HCT116 (cell line): ENCODE measurements at regions not wholly inside any gene's neighbourhood (a gene's known extent, or its start where the extent isn't known, plus 50 kb on each side); places are given as distances from the start of the nearest gene placed in this dataset.

Experiments
- ATAC-seq: fragments of 200-7000 bp; cut with Tn5 transposase; 2 replicates; pipeline ENCODE4 v1.9.1; 2020; ENCODE audit warnings: mild to moderate bottlenecking, moderate library complexity
- BruUV-seq: library from RNA; stranded (reverse); fragments of 400-500 nt; replicated peaks from 2 replicates; lab custom pipeline; 2021; lab: Mats Ljungman, UMichigan
- CTCF ChIA-PET: fragments of 300-600 bp; sonication (Branson Sonifier 250); formaldehyde crosslinking; loops from one replicate; lab custom pipeline; 2021; ENCODE audit warnings: antibody characterized with exemption; lab: Charles Lee
- POLR2A ChIA-PET: fragments of 300-600, 350-600 bp; sonication (Branson Sonifier 250); formaldehyde crosslinking; loops from one replicate; lab custom pipeline; 2021; ENCODE audit warnings: antibody characterized with exemption; lab: Charles Lee
- RAD21 ChIA-PET, 2 experiments: fragments of 300-600 bp; sonication (Branson Sonifier 250); formaldehyde crosslinking; loops; one replicate each; lab custom pipeline; 2023; ENCODE audit warnings: low total read pairs in 2 of 2; ENCODE audit not compliant: uncharacterized antibody in 2 of 2, unreplicated experiment in 2 of 2, low non-redundant PET in 1 of 2; lab: Charles Lee
- DNase-seq: peaks from one replicate; pipeline ENCODE4 v3.0.0-alpha.2; 2010; ENCODE audit warnings: low read depth, low spot score
- H2AFZ ChIP-seq: fragments of 200-600 bp; shearing (Covaris generic), sonication (generic); 2 replicates; pipeline ENCODE4 v1.6.1; 2017; ENCODE audit warnings: low read depth, mixed run types, mixed read lengths, antibody characterized with exemption, low read length; ENCODE audit not compliant: poor library complexity, severe bottlenecking
- H3K27ac ChIP-seq: 2 replicates; pipeline ENCODE4 v1.5.1; 2012; ENCODE audit warnings: low read depth, low read length
- H3K27me3 ChIP-seq: fragments of 200-600 bp; sonication (generic); 2 replicates; pipeline ENCODE4 v1.6.1; 2016; ENCODE audit warnings: mixed run types, low read length, mixed read lengths; ENCODE audit not compliant: insufficient read depth
- H3K36me3 ChIP-seq, 2 experiments: fragments of 200-500 bp in 1 of 2; fragments of 200-600 bp in 1 of 2; sonication (Bioruptor generic) in 1 of 2; sonication (generic) in 1 of 2; 2 replicates each; pipeline versions ENCODE4 v1.5.1 to v1.6.1; 2014 to 2016; ENCODE audit warnings: low read length in 2 of 2, inconsistent platforms in 1 of 2, mixed read lengths in 1 of 2, mixed run types in 1 of 2; ENCODE audit not compliant: insufficient read depth in 2 of 2, control insufficient read depth in 1 of 2
- H3K4me1 ChIP-seq, 2 experiments: fragments of 200-600 bp in 1 of 2; sonication (generic) in 1 of 2; 2 replicates each; pipeline versions ENCODE4 v1.5.1 to v1.6.1; 2012 to 2017; ENCODE audit warnings: low read length in 2 of 2, inconsistent platforms in 1 of 2, mild to moderate bottlenecking in 1 of 2, mixed read lengths in 1 of 2, mixed run types in 1 of 2, moderate library complexity in 1 of 2; ENCODE audit not compliant: insufficient read depth in 2 of 2, control insufficient read depth in 1 of 2
- H3K4me2 ChIP-seq: fragments of 200-600 bp; sonication (generic); 2 replicates; pipeline ENCODE4 v1.6.1; 2017; ENCODE audit warnings: mixed run types, low read length, mixed read lengths
- H3K4me3 ChIP-seq, 2 experiments: fragments of 200-600 bp in 1 of 2; sonication (generic) in 1 of 2; replicated peaks in 1 of 2; 2 replicates each; pipeline ENCODE4 v1.5.1; 2011 to 2016; ENCODE audit warnings: low read length in 2 of 2, control low read depth in 1 of 2, low read depth in 1 of 2, mild to moderate bottlenecking in 1 of 2, mixed read lengths in 1 of 2, mixed run types in 1 of 2
- H3K79me2 ChIP-seq: fragments of 200-600 bp; sonication (generic); 2 replicates; pipeline ENCODE4 v1.6.1; 2017; ENCODE audit warnings: mild to moderate bottlenecking, mixed run types, low read length, moderate library complexity, mixed read lengths; ENCODE audit not compliant: insufficient read depth
- H3K9ac ChIP-seq: fragments of 200-600 bp; sonication (generic); 2 replicates; pipeline ENCODE4 v1.6.1; 2016; ENCODE audit warnings: low read length, mixed read lengths
- H3K9me2 ChIP-seq: fragments of 200-600 bp; sonication (generic), shearing (Covaris generic); 2 replicates; pipeline ENCODE4 v1.6.1; 2017; ENCODE audit warnings: mixed run types, mild to moderate bottlenecking, moderate library complexity; ENCODE audit not compliant: insufficient read depth
- H3K9me3 ChIP-seq, 2 experiments: fragments of 200-500 bp in 1 of 2; fragments of 200-600 bp in 1 of 2; sonication (Bioruptor generic) in 1 of 2; sonication (generic) in 1 of 2; 2 replicates each; pipeline ENCODE4 v1.6.1; 2014 to 2017; ENCODE audit warnings: low read length in 2 of 2, mixed read lengths in 2 of 2, inconsistent platforms in 1 of 2, low read depth in 1 of 2, mild to moderate bottlenecking in 1 of 2, mixed run types in 1 of 2, moderate library complexity in 1 of 2; ENCODE audit not compliant: control insufficient read depth in 1 of 2, insufficient read depth in 1 of 2
- H4K20me1 ChIP-seq: fragments of 200-600 bp; sonication (generic), shearing (Covaris generic); 2 replicates; pipeline ENCODE4 v1.6.1; 2017; ENCODE audit warnings: mixed run types, mild to moderate bottlenecking, moderate library complexity; ENCODE audit not compliant: insufficient read depth
- CBX3 ChIP-seq: IDR thresholded peaks from 2 replicates; pipeline ENCODE4 v1.6.1; 2012; ENCODE audit warnings: low read depth
- CEBPB ChIP-seq: IDR thresholded peaks from 2 replicates; pipeline ENCODE4 v1.6.1; 2012; ENCODE audit warnings: low read depth
- EGR1 ChIP-seq: IDR thresholded peaks from 2 replicates; pipeline ENCODE4 v1.6.1; 2012; ENCODE audit warnings: low read depth
- EZH2 ChIP-seq: fragments of 200-600 bp; sonication (generic); IDR thresholded peaks from 2 replicates; pipeline ENCODE4 v1.6.1; 2017; ENCODE audit warnings: antibody characterized with exemption, mixed run types
- EZH2phosphoT487 ChIP-seq: fragments of 200-600 bp; IDR thresholded peaks from 2 replicates; pipeline ENCODE4 v1.6.1; 2018; ENCODE audit warnings: antibody characterized with exemption, borderline replicate concordance
- JUND ChIP-seq: IDR thresholded peaks from 2 replicates; pipeline ENCODE4 v1.6.1; 2012
- POLR2A ChIP-seq: IDR thresholded peaks from 2 replicates; pipeline ENCODE4 v1.7.0; 2011; ENCODE audit warnings: borderline replicate concordance; ENCODE audit not compliant: insufficient read depth, insufficient read length; ENCODE audit errors: extremely low read depth
- POLR2AphosphoS5 ChIP-seq: IDR thresholded peaks from 2 replicates; pipeline ENCODE4 v1.6.1; 2011; ENCODE audit warnings: mild to moderate bottlenecking, low read depth, low read length, moderate library complexity
- REST ChIP-seq: IDR thresholded peaks from 2 replicates; pipeline ENCODE4 v1.6.1; 2012; ENCODE audit warnings: low read depth
- SIN3A ChIP-seq: IDR thresholded peaks from 2 replicates; pipeline ENCODE4 v1.6.1; 2012; ENCODE audit warnings: low read depth
- SRF ChIP-seq: IDR thresholded peaks from 2 replicates; pipeline ENCODE4 v1.6.1; 2012; ENCODE audit warnings: low read depth
- TCF7L2 ChIP-seq: IDR thresholded peaks from 2 replicates; pipeline ENCODE4 v1.7.0; 2011; ENCODE audit warnings: borderline replicate concordance, inconsistent platforms; ENCODE audit not compliant: insufficient read depth, insufficient read length; ENCODE audit errors: extremely low read depth
- YY1 ChIP-seq: IDR thresholded peaks from 2 replicates; pipeline ENCODE4 v1.6.1; 2011; ENCODE audit warnings: low read length, low read depth, moderate library complexity, mild to moderate bottlenecking; ENCODE audit not compliant: insufficient replicate concordance; ENCODE audit errors: extremely low read depth
- ZBTB33 ChIP-seq: IDR thresholded peaks from 2 replicates; pipeline ENCODE4 v1.6.1; 2011; ENCODE audit warnings: mild to moderate bottlenecking, low read length, moderate library complexity; ENCODE audit not compliant: insufficient replicate concordance; ENCODE audit errors: extremely low read depth
- ZFX ChIP-seq: fragments of 450-650 bp; IDR thresholded peaks from 2 replicates; pipeline ENCODE4 v1.6.1; 2017
- ZNF274 ChIP-seq: fragments of 200-500 bp; sonication (Bioruptor generic); IDR thresholded peaks from 2 replicates; pipeline ENCODE4 v1.6.1; 2014; ENCODE audit warnings: mild to moderate bottlenecking, low read depth, low read length, inconsistent platforms
- intact Hi-C: fragments of 100-400 bp; cut with micrococcal nuclease; formaldehyde crosslinking; loops from 2 replicates; pipeline ENCODE4 v1.10.0; 2022

GRCh38 chr5:51652980-51653379, 269.7 kb downstream of the ISL1 start:
- H3K4me2 ChIP-seq = peak overlapping the region; percentile 10; the same call in 1 of the 2 replicates
- POLR2A ChIA-PET = no interaction called here

GRCh38 chr5:51657340-51658240, 274.3 kb downstream of the ISL1 start:
- ATAC-seq (no peak), DNase-seq (no peak)
- H3K36me3 ChIP-seq = no peaks in the 10 kb centered on the region
- RAD21 ChIA-PET = no interaction called here
- intact Hi-C loops = no loop called here
- H3K4me1 ChIP-seq = peaks cover 0 to 6% of the 10 kb centered on the region in 2 experiments; a peak in 2 of 4 replicates
- BruUV-seq = no TSS peak
- CTCF ChIA-PET = no interaction called here
- no peaks in the 10 kb centered on the region for H3K79me2 ChIP-seq
- H3K27me3 ChIP-seq = no peaks in the 10 kb centered on the region
- no peak overlapping the region for H3K9ac ChIP-seq
- no peaks in the 10 kb centered on the region for H3K9me3 ChIP-seq
- no peak overlapping the region for H3K4me3 ChIP-seq
- no peak overlapping the region for H3K4me2 ChIP-seq
- H4K20me1 ChIP-seq = no peaks in the 10 kb centered on the region
- H3K9me2 ChIP-seq = no peaks in the 10 kb centered on the region
- POLR2A ChIA-PET = no interaction called here
- no peak overlapping the region for H3K27ac ChIP-seq
- no peak overlapping the region for H2AFZ ChIP-seq
- no peak for TF ChIP-seq JUND
- TF ChIP-seq TCF7L2 = no peak
- no peak for TF ChIP-seq SIN3A
- TF ChIP-seq EGR1 = no peak
- no peak for TF ChIP-seq REST
- TF ChIP-seq CEBPB = no peak
- TF ChIP-seq ZBTB33 = no peak
- TF ChIP-seq ZFX = no peak
- TF ChIP-seq EZH2phosphoT487 = no peak
- no peak for TF ChIP-seq POLR2A
- TF ChIP-seq CBX3 = no peak
- no peak for TF ChIP-seq YY1
- TF ChIP-seq ZNF274 = no peak
- TF ChIP-seq SRF = no peak

More at GRCh38 chr5:51652980-51653379, 269.7 kb downstream of the ISL1 start:
- RAD21 ChIA-PET = no interaction called here
- DNase-seq (no peak), ATAC-seq (no peak)
- H3K4me1 ChIP-seq = peaks cover 0 to 6% of the 10 kb centered on the region in 2 experiments; a peak in 2 of 4 replicates
- CTCF ChIA-PET = no interaction called here
- H3K4me3 ChIP-seq = no peak overlapping the region
- no peaks in the 10 kb centered on the region for H3K36me3 ChIP-seq
- no peaks in the 10 kb centered on the region for H4K20me1 ChIP-seq
- no TSS peak for BruUV-seq
- H2AFZ ChIP-seq = no peak overlapping the region
- intact Hi-C loops = no loop called here
- TF ChIP-seq EZH2 (no peak), JUND (no peak), POLR2AphosphoS5 (no peak)
- no peaks in the 10 kb centered on the region for H3K9me3 ChIP-seq
- H3K9me2 ChIP-seq = no peaks in the 10 kb centered on the region
- no peaks in the 10 kb centered on the region for H3K27me3 ChIP-seq
- no peak overlapping the region for H3K9ac ChIP-seq
- no peak overlapping the region for H3K27ac ChIP-seq
- H3K79me2 ChIP-seq = no peaks in the 10 kb centered on the region
